Adrenal gland (tissue), 5 donors: ENCODE measurements at regions not wholly inside any gene's neighbourhood (a gene's known extent, or its start where the extent isn't known, plus 50 kb on each side); places are given as distances from the start of the nearest gene placed in this dataset.

Source experiments
- POLR2A ChIP-seq, 2 donors: fragments of 450-650 bp; IDR thresholded peaks; one replicate each; pipeline ENCODE4 v1.6.1; 2017; ENCODE audit warnings: antibody characterized with exemption in 2 of 2, mild to moderate bottlenecking in 2 of 2, moderate library complexity in 1 of 2
- TF ChIP-seq, protein P1 (sequence below), 6 experiments: fragments of 450-650 bp in 4 of 6; fragments of 200-600 bp in 2 of 6; sonication (generic) in 1 of 6; IDR thresholded peaks; 1 replicate in 5 of 6; 2 replicates in 1 of 6; pipeline versions ENCODE4 v1.5.1 to v1.8.0; 2016 to 2021; ENCODE audit warnings: antibody characterized with exemption in 6 of 6, mild to moderate bottlenecking in 2 of 6, moderate library complexity in 1 of 6
- donor health status: DM: no; HTN: no; CAD: no.

- TF ChIP-seq, protein P1, sequence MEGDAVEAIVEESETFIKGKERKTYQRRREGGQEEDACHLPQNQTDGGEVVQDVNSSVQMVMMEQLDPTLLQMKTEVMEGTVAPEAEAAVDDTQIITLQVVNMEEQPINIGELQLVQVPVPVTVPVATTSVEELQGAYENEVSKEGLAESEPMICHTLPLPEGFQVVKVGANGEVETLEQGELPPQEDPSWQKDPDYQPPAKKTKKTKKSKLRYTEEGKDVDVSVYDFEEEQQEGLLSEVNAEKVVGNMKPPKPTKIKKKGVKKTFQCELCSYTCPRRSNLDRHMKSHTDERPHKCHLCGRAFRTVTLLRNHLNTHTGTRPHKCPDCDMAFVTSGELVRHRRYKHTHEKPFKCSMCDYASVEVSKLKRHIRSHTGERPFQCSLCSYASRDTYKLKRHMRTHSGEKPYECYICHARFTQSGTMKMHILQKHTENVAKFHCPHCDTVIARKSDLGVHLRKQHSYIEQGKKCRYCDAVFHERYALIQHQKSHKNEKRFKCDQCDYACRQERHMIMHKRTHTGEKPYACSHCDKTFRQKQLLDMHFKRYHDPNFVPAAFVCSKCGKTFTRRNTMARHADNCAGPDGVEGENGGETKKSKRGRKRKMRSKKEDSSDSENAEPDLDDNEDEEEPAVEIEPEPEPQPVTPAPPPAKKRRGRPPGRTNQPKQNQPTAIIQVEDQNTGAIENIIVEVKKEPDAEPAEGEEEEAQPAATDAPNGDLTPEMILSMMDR (IDR thresholded peaks at IDR 0.05), result no peak
- TF ChIP-seq POLR2A (IDR thresholded peaks at IDR 0.05), result no peak
Observed at GRCh38 chr2:217430916-217431576, 571.2 kb upstream of the TNP1 start.
